ENCODE measurements at regions not wholly inside any gene's neighbourhood (a gene's known extent, or its start where the extent isn't known, plus 50 kb on each side); places are given as distances from the start of the nearest gene placed in this dataset.

GRCh38 chr21:14903172-14903865 lies 161.5 kb downstream of the NRIP1 start:
- no peaks in the 10 kb centered on the region for H3K27me3 ChIP-seq
- TF ChIP-seq POLR2A (IDR thresholded peaks at IDR 0.05), result no peak
- TF ChIP-seq, protein P1, sequence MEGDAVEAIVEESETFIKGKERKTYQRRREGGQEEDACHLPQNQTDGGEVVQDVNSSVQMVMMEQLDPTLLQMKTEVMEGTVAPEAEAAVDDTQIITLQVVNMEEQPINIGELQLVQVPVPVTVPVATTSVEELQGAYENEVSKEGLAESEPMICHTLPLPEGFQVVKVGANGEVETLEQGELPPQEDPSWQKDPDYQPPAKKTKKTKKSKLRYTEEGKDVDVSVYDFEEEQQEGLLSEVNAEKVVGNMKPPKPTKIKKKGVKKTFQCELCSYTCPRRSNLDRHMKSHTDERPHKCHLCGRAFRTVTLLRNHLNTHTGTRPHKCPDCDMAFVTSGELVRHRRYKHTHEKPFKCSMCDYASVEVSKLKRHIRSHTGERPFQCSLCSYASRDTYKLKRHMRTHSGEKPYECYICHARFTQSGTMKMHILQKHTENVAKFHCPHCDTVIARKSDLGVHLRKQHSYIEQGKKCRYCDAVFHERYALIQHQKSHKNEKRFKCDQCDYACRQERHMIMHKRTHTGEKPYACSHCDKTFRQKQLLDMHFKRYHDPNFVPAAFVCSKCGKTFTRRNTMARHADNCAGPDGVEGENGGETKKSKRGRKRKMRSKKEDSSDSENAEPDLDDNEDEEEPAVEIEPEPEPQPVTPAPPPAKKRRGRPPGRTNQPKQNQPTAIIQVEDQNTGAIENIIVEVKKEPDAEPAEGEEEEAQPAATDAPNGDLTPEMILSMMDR (IDR thresholded peaks at IDR 0.05 in 4 of 5, conservative IDR thresholded peaks at IDR 0.05 in 1 of 5), result no peak
- intact Hi-C loops (cut with DNase I; ENCODE audit: low total_unique reads), result no loop called here
- no peak overlapping the region for H3K27ac ChIP-seq
- no peaks in the 10 kb centered on the region for H3K9me3 ChIP-seq
- no peak overlapping the region for H3K4me3 ChIP-seq
- ATAC-seq (no peak), DNase-seq (no peak)
- H3K36me3 ChIP-seq, result no peaks in the 10 kb centered on the region
- peaks cover 0 to 9% of the 10 kb centered on the region in 2 donors for H3K4me1 ChIP-seq
- in situ Hi-C loops (cut with MboI; ENCODE audit: low sequenced_read_pairs in 4 of 4), result no loop called here

DNA sequence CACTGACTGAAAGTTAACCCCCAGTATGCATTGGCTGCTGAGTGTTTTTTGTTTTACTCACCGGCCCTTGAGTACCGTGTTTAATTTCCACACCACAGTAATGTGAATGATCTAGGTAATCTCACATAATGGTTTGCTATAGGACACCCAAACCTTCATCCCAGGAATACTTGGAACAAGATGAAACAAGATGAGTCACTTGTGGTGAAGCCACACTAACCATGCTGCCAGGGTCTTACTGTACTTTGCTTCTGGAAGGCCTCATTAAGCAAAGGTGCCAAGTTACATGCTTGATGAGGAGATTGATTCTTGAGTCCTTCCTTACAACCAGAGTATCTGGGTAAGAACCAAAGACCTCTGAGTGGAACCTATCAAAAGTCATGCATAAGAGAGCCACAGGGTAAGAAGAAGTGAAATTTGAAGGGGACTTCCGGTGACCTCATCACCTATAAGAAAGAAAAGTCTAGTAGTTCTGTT lies 163.3 kb downstream of the NRIP1 start:
- H3K4me1 ChIP-seq, result peaks cover 0 to 9% of the 10 kb centered on the region in 2 donors
- ATAC-seq, result peak in 1 of 2 donors; percentile 58
- H3K9me3 ChIP-seq, result no peaks in the 10 kb centered on the region
- DNase-seq, result no peak
- no peaks in the 10 kb centered on the region for H3K27me3 ChIP-seq
- in situ Hi-C loops (cut with MboI; ENCODE audit: low sequenced_read_pairs in 4 of 4) (no loop called here), intact Hi-C loops (cut with DNase I; ENCODE audit: low total_unique reads) (no loop called here)
- H3K36me3 ChIP-seq, result no peaks in the 10 kb centered on the region
- no peak overlapping the region for H3K4me3 ChIP-seq
- TF ChIP-seq, protein P1 (IDR thresholded peaks at IDR 0.05 in 4 of 5, conservative IDR thresholded peaks at IDR 0.05 in 1 of 5), result no peak
- no peak for TF ChIP-seq POLR2A (IDR thresholded peaks at IDR 0.05)
- no peak overlapping the region for H3K27ac ChIP-seq

- TF ChIP-seq, protein P1 (IDR thresholded peaks at IDR 0.05 in 4 of 5, conservative IDR thresholded peaks at IDR 0.05 in 1 of 5), result no peak
- TF ChIP-seq POLR2A (IDR thresholded peaks at IDR 0.05), result no peak
- ATAC-seq, result no peak
These were observed 164.2 kb downstream of the NRIP1 start for GRCh38 chr21:14900611-14901010.

DNA sequence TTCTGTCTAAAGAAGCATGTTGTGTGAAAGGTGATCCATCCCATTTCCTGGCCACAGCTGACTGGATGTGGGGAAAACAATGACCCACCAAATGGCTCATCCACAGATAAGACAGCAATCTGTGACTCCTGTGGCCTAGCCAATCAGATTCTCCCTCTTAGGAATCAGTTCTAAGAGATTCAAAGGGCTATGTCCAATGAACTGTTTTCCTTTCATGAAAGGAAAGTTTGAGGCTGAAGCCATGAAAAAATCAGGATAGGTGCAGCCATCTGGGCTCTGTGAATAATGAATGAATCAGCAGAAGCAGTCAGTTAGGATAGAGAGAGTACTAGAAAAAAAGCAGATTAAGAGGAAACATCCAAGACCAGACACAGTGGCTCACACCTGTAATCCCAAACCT lies 164.7 kb downstream of the NRIP1 start:
- Histone ChIP-seq H3K4me1 (peaks cover 0 to 9% of the 10 kb centered on the region in 2 donors), H3K36me3 (no peaks in the 10 kb centered on the region), H3K9me3 (no peaks in the 10 kb centered on the region), H3K27me3 (no peaks in the 10 kb centered on the region), H3K4me3 (no peak overlapping the region), H3K27ac (no peak overlapping the region)
- ATAC-seq (no peak), DNase-seq (no peak)
- in situ Hi-C loops (cut with MboI; ENCODE audit: low sequenced_read_pairs in 4 of 4) (no loop called here), intact Hi-C loops (cut with DNase I; ENCODE audit: low total_unique reads) (no loop called here)
- TF ChIP-seq POLR2A (IDR thresholded peaks at IDR 0.05), result no peak
- TF ChIP-seq, protein P1 (IDR thresholded peaks at IDR 0.05 in 4 of 5, conservative IDR thresholded peaks at IDR 0.05 in 1 of 5), result no peak

More at GRCh38 chr21:14900611-14901010, 164.2 kb downstream of the NRIP1 start:
- peaks cover 0 to 9% of the 10 kb centered on the region in 2 donors for H3K4me1 ChIP-seq
- H3K9me3 ChIP-seq, result no peaks in the 10 kb centered on the region
- in situ Hi-C loops (cut with MboI; ENCODE audit: low sequenced_read_pairs in 4 of 4), result no loop called here
- intact Hi-C loops (cut with DNase I; ENCODE audit: low total_unique reads), result no loop called here
- DNase-seq, result no peak
- H3K36me3 ChIP-seq, result no peaks in the 10 kb centered on the region
- H3K4me3 ChIP-seq, result no peak overlapping the region
- H3K27ac ChIP-seq, result no peak overlapping the region
- H3K27me3 ChIP-seq, result no peaks in the 10 kb centered on the region
